ENCODE measurements at regions not wholly inside any gene's neighbourhood (a gene's known extent, or its start where the extent isn't known, plus 50 kb on each side); places are given as distances from the start of the nearest gene placed in this dataset.
A peak's percentile ranks its signal among the peaks of the same experiment; 100 is the strongest.
"Not testable (repeated sequence)": the region's sequence is repeated elsewhere in the genome, so short reads cannot be mapped to it uniquely, and the experiment has no call there.

- DNase-seq (ENCODE audit: low read depth): no peak
Observed at GRCh38 chr7:106448992-106449859, 164.4 kb upstream of the NAMPT start.

GRCh38 chr7:106448346-106448991 lies 163.7 kb upstream of the NAMPT start:
- DNase-seq (ENCODE audit: low read depth): no peak

GRCh38 chr7:106447318-106447847 lies 162.6 kb upstream of the NAMPT start:
- no peak for DNase-seq (ENCODE audit: low read depth)

- DNase-seq (ENCODE audit: low read depth): not testable (repeated sequence)
Observed at GRCh38 chr7:106445366-106445765, 160.6 kb upstream of the NAMPT start.

- DNase-seq (ENCODE audit: low read depth): no peak
Observed at GRCh38 chr7:106444068-106444655, 159.4 kb upstream of the NAMPT start.

GRCh38 chr7:106443156-106443555 lies 158.4 kb upstream of the NAMPT start:
- DNase-seq (ENCODE audit: low read depth): no peak

- no peak for DNase-seq (ENCODE audit: low read depth)
Observed at GRCh38 chr7:106442476-106442875, 157.7 kb upstream of the NAMPT start.

- DNase-seq (ENCODE audit: low read depth): not testable (repeated sequence)
Observed at GRCh38 chr7:106441343-106441742, 156.6 kb upstream of the NAMPT start.

GRCh38 chr7:106436933-106437332 lies 152.2 kb upstream of the NAMPT start:
- not testable (repeated sequence) for DNase-seq (ENCODE audit: low read depth)

- no peak for DNase-seq (ENCODE audit: low read depth)
Observed at GRCh38 chr7:106433377-106433776, 148.6 kb upstream of the NAMPT start.

- no peak for DNase-seq (ENCODE audit: low read depth)
Observed at GRCh38 chr7:106430535-106431455, 146.0 kb upstream of the NAMPT start.

GRCh38 chr7:106430103-106430502 lies 145.3 kb upstream of the NAMPT start:
- DNase-seq (ENCODE audit: low read depth): no peak

- DNase-seq (ENCODE audit: low read depth): no peak
Observed at GRCh38 chr7:106426803-106427202, 142.0 kb upstream of the NAMPT start.

GRCh38 chr7:106425017-106425719 lies 140.4 kb upstream of the NAMPT start:
- DNase-seq (ENCODE audit: low read depth): peak; percentile 95

- no peak for DNase-seq (ENCODE audit: low read depth)
Observed at GRCh38 chr7:106424476-106425016, 139.8 kb upstream of the NAMPT start.

- no peak for DNase-seq (ENCODE audit: low read depth)
Observed at GRCh38 chr7:106423821-106424475, 139.2 kb upstream of the NAMPT start.

- DNase-seq (ENCODE audit: low read depth): no peak
Observed at GRCh38 chr7:106423111-106423510, 138.3 kb upstream of the NAMPT start.

- peak; percentile 99 for DNase-seq (ENCODE audit: low read depth)
Observed at GRCh38 chr7:106421181-106421762, 136.5 kb upstream of the NAMPT start.

GRCh38 chr7:106420736-106421135 lies 136.0 kb upstream of the NAMPT start:
- no peak for DNase-seq (ENCODE audit: low read depth)

- DNase-seq (ENCODE audit: low read depth): no peak
Observed at GRCh38 chr7:106420210-106420609, 135.4 kb upstream of the NAMPT start.

Measured in M059J (cell line).